ENCODE measurements at regions not wholly inside any gene's neighbourhood (a gene's known extent, or its start where the extent isn't known, plus 50 kb on each side); places are given as distances from the start of the nearest gene placed in this dataset.
"Not testable (repeated sequence)": the region's sequence is repeated elsewhere in the genome, so short reads cannot be mapped to it uniquely, and the experiment has no call there.

GRCh38 chr2:240385451-240386161, 49.9 kb upstream of the GPC1 start:
- not testable (repeated sequence) for TF ChIP-seq EZH2 (IDR thresholded peaks at IDR 0.05; ENCODE audit: insufficient read depth, low read length); CTCF (IDR thresholded peaks at IDR 0.05; ENCODE audit: insufficient read depth, low read depth, low read length)

Measured in astrocyte (in vitro differentiated cells and primary cell).